Panc1 (cell line): ENCODE measurements at regions not wholly inside any gene's neighbourhood (a gene's known extent, or its start where the extent isn't known, plus 50 kb on each side); places are given as distances from the start of the nearest gene placed in this dataset.

ENCODE experiments used
- ATAC-seq: fragments of 200-7000 bp; cut with Tn5 transposase; 2 replicates; pipeline ENCODE4 v1.9.1; 2020; ENCODE audit warnings: mild to moderate bottlenecking, moderate library complexity
- BruUV-seq: library from RNA; stranded (reverse); fragments of 400-500 nt; replicated peaks from 2 replicates; lab custom pipeline; 2021; lab: Mats Ljungman, UMichigan
- CTCF ChIA-PET: fragments of 300-600 bp; sonication (Branson Sonifier 250); formaldehyde crosslinking; loops from one replicate; lab custom pipeline; 2022; ENCODE audit warnings: antibody characterized with exemption; lab: Charles Lee
- POLR2A ChIA-PET: fragments of 300-600 bp; sonication (Branson Sonifier 250); formaldehyde crosslinking; loops from one replicate; lab custom pipeline; 2022; ENCODE audit warnings: antibody characterized with exemption; lab: Charles Lee
- DNase-seq: peaks from one replicate; pipeline ENCODE4 v3.0.0-alpha.2; 2010; ENCODE audit warnings: low read depth, low spot score
- H3K27ac ChIP-seq: 2 replicates; pipeline ENCODE4 v1.5.1; 2011; ENCODE audit warnings: mild to moderate bottlenecking, low read length, inconsistent platforms
- H3K27me3 ChIP-seq: fragments of 200-500 bp; sonication (Bioruptor generic); 2 replicates; pipeline ENCODE4 v1.6.0; 2014; ENCODE audit warnings: low read length, inconsistent platforms; ENCODE audit not compliant: control insufficient read depth, insufficient read depth
- H3K36me3 ChIP-seq: fragments of 200-500 bp; sonication (Bioruptor generic); 2 replicates; pipeline ENCODE4 v1.5.1; 2014; ENCODE audit warnings: inconsistent platforms, mild to moderate bottlenecking, low read length, moderate library complexity; ENCODE audit not compliant: control insufficient read depth, insufficient read depth
- H3K4me1 ChIP-seq: 2 replicates; pipeline ENCODE4 v1.5.1; 2011; ENCODE audit warnings: inconsistent platforms, mild to moderate bottlenecking, low read length, moderate library complexity; ENCODE audit not compliant: control insufficient read depth, insufficient read depth
- H3K4me3 ChIP-seq, 2 experiments: 2 replicates each; pipeline ENCODE4 v1.5.1; 2011 to 2012; ENCODE audit warnings: low read depth in 2 of 2, low read length in 2 of 2, mild to moderate bottlenecking in 2 of 2, inconsistent platforms in 1 of 2, moderate library complexity in 1 of 2
- H3K9me3 ChIP-seq: fragments of 200-500 bp; sonication (Bioruptor generic); 2 replicates; pipeline ENCODE4 v1.5.1; 2014; ENCODE audit warnings: low read depth, mild to moderate bottlenecking, inconsistent platforms, low read length, moderate library complexity; ENCODE audit not compliant: control insufficient read depth, insufficient read depth
- CTCF ChIP-seq: fragments of 450-650 bp; IDR thresholded peaks from 2 replicates; pipeline ENCODE4 v1.5.1; 2017; ENCODE audit warnings: mild to moderate bottlenecking
- POLR2AphosphoS5 ChIP-seq: IDR thresholded peaks from 2 replicates; pipeline ENCODE4 v1.6.1; 2012; ENCODE audit warnings: mild to moderate bottlenecking, low read depth, low read length, moderate library complexity
- TCF7L2 ChIP-seq: IDR thresholded peaks from 2 replicates; pipeline ENCODE4 v1.6.1; 2011; ENCODE audit warnings: mild to moderate bottlenecking, low read depth, low read length, inconsistent platforms
- in situ Hi-C: cut with HindIII; loops from 2 replicates; pipeline ENCODE4 v1.10.0; 2016; ENCODE audit warnings: low sequenced_read_pairs, low pct_unique_long_range_greater_than_20kb
- intact Hi-C: fragments of 100-400 bp; cut with micrococcal nuclease; formaldehyde crosslinking; loops from one replicate; pipeline ENCODE4 v1.10.0; 2022; ENCODE audit not compliant: unreplicated experiment
- TF ChIP-seq, protein P1 (sequence below), 2 experiments: IDR thresholded peaks; 2 replicates each; pipeline ENCODE4 v1.6.1; 2011 to 2012; ENCODE audit warnings: low read depth in 2 of 2, control low read depth in 1 of 2, low read length in 1 of 2, mild to moderate bottlenecking in 1 of 2, moderate library complexity in 1 of 2; ENCODE audit not compliant: insufficient read depth in 1 of 2

DNA sequence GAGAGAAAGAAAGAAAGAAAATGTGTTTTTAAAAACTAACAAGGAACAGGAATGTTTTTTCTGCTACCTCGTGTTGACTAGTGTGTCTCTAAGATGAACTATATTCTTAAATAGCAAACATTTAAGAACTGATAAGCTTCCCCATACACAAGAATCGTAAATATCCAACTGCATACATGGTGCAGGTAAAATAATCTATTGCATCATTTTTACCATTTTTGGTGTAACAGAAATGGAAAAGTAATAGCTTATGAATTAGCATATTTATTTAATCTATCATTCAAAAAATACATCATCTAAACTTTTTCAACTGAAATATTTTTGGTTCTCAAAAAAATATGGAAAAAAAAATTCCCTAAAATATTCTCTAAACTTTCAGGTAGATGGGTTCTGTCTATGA, 59.7 kb upstream of the RAD23B start:
- TF ChIP-seq POLR2AphosphoS5, result no peak
- TF ChIP-seq CTCF, result no peak
- no peak for TF ChIP-seq TCF7L2
- ChIA-PET POLR2A (interaction anchor here (0.6 kb wide), 1 partner anchor 113 kb away, joined by 3 read pairs; no protein-coding TSS in a partner anchor), CTCF (no interaction called here)
- Histone ChIP-seq H3K4me1 (no peaks in the 10 kb centered on the region; the same call in 1 of the 2 replicates), H3K27me3 (no peaks in the 10 kb centered on the region), H3K36me3 (no peaks in the 10 kb centered on the region), H3K9me3 (no peaks in the 10 kb centered on the region), H3K27ac (no peak overlapping the region), H3K4me3 (no peak overlapping the region)
- intact Hi-C loops, result no loop called here
- in situ Hi-C loops, result no loop called here
- no peak for DNase-seq
- ATAC-seq, result no peak
- BruUV-seq, result no TSS peak

GRCh38 chr9:107224252-107224651, 58.8 kb upstream of the RAD23B start:
- BruUV-seq, result no TSS peak
- TF ChIP-seq, protein P1, sequence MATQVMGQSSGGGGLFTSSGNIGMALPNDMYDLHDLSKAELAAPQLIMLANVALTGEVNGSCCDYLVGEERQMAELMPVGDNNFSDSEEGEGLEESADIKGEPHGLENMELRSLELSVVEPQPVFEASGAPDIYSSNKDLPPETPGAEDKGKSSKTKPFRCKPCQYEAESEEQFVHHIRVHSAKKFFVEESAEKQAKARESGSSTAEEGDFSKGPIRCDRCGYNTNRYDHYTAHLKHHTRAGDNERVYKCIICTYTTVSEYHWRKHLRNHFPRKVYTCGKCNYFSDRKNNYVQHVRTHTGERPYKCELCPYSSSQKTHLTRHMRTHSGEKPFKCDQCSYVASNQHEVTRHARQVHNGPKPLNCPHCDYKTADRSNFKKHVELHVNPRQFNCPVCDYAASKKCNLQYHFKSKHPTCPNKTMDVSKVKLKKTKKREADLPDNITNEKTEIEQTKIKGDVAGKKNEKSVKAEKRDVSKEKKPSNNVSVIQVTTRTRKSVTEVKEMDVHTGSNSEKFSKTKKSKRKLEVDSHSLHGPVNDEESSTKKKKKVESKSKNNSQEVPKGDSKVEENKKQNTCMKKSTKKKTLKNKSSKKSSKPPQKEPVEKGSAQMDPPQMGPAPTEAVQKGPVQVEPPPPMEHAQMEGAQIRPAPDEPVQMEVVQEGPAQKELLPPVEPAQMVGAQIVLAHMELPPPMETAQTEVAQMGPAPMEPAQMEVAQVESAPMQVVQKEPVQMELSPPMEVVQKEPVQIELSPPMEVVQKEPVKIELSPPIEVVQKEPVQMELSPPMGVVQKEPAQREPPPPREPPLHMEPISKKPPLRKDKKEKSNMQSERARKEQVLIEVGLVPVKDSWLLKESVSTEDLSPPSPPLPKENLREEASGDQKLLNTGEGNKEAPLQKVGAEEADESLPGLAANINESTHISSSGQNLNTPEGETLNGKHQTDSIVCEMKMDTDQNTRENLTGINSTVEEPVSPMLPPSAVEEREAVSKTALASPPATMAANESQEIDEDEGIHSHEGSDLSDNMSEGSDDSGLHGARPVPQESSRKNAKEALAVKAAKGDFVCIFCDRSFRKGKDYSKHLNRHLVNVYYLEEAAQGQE (IDR thresholded peaks at IDR 0.05; ENCODE audit: insufficient read depth in 1 of 2, low read depth in 2 of 2, low read length in 1 of 2), result no peak
- TF ChIP-seq POLR2AphosphoS5, result no peak
- no peak for TF ChIP-seq TCF7L2
- in situ Hi-C loops (no loop called here), intact Hi-C loops (no loop called here)
- DNase-seq (no peak), ATAC-seq (no peak)
- no peak overlapping the region for H3K4me3 ChIP-seq
- no peaks in the 10 kb centered on the region for H3K9me3 ChIP-seq
- H3K36me3 ChIP-seq, result no peaks in the 10 kb centered on the region
- ChIA-PET CTCF (no interaction called here), POLR2A (no interaction called here)
- no peaks in the 10 kb centered on the region; the same call in 1 of the 2 replicates for H3K4me1 ChIP-seq
- H3K27ac ChIP-seq, result no peak overlapping the region
- no peaks in the 10 kb centered on the region for H3K27me3 ChIP-seq

DNA sequence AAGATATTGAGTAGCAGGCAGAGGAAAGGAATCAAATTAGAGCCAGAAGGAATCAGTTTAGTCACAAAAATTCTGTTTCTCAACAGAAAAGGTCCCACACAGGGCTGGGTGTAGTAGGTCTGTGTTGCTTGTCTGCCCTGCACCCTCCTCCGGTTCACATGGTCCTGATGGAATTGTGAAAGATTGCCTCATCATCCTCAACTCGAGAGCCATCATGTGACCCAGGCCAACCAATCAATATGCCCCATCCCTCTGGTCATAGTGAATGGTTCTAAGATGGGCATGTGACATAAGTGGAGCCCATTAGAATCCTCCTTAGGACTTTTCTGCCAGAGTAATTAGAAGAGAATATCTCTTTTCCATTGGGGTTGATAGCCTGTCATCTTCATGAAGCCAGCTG, 56.7 kb upstream of the RAD23B start:
- DNase-seq (no peak), ATAC-seq (no peak)
- Histone ChIP-seq H3K36me3 (no peaks in the 10 kb centered on the region), H3K9me3 (no peaks in the 10 kb centered on the region), H3K27ac (no peak overlapping the region), H3K4me1 (no peaks in the 10 kb centered on the region; the same call in 1 of the 2 replicates), H3K27me3 (no peaks in the 10 kb centered on the region), H3K4me3 (no peak overlapping the region)
- intact Hi-C loops, result no loop called here
- ChIA-PET CTCF (no interaction called here), POLR2A (no interaction called here)
- in situ Hi-C loops, result no loop called here
- TF ChIP-seq, protein P1 (IDR thresholded peaks at IDR 0.05; ENCODE audit: insufficient read depth in 1 of 2, low read depth in 2 of 2, low read length in 1 of 2), result no peak
- TF ChIP-seq TCF7L2 (no peak), CTCF (no peak)
- no TSS peak for BruUV-seq
